ENCODE measurements at regions not wholly inside any gene's neighbourhood (a gene's known extent, or its start where the extent isn't known, plus 50 kb on each side); places are given as distances from the start of the nearest gene placed in this dataset.

- no peak for FAIRE-seq
Measured at GRCh38 chr13:83618966-83619365, 263.3 kb downstream of the SLITRK1 start.

GRCh38 chr13:83613524-83613923, 268.8 kb downstream of the SLITRK1 start:
- FAIRE-seq (no peak), DNase-seq (no peak)
- no peak overlapping the region for H3K4me3 ChIP-seq (ENCODE audit: low read depth in 1 of 3, low read length in 3 of 3)
- H3K9me3 ChIP-seq (ENCODE audit: control insufficient read depth in 2 of 2, insufficient read depth in 1 of 2, low read depth in 1 of 2, low read length in 1 of 2), result peaks cover 3 to 15% of the 10 kb centered on the region in 2 donors
- WGBS, 3 donors, result 90 to 96% (median 95%) methylated on average over 16 of the region's 16 CpGs
- H3K27me3 ChIP-seq (ENCODE audit: control insufficient read depth in 3 of 3, insufficient read depth in 3 of 3, low read length in 3 of 3), result no peaks in the 10 kb centered on the region
- H3K27ac ChIP-seq (ENCODE audit: low read depth in 1 of 3, low read length in 2 of 3), result no peak overlapping the region
- H3K36me3 ChIP-seq (ENCODE audit: control insufficient read depth in 3 of 3, insufficient read depth in 2 of 3, low read depth in 1 of 3, low read length in 3 of 3), result no peaks in the 10 kb centered on the region
- H3K4me1 ChIP-seq (ENCODE audit: control insufficient read depth in 3 of 3, insufficient read depth in 2 of 3, low read depth in 1 of 3, low read length in 2 of 3), result no peaks in the 10 kb centered on the region

More at GRCh38 chr13:83618966-83619365, 263.3 kb downstream of the SLITRK1 start:
- H3K27me3 ChIP-seq (ENCODE audit: control insufficient read depth in 3 of 3, insufficient read depth in 3 of 3, low read length in 3 of 3), result no peaks in the 10 kb centered on the region
- H3K27ac ChIP-seq (ENCODE audit: low read depth in 1 of 3, low read length in 2 of 3), result no peak overlapping the region
- H3K36me3 ChIP-seq (ENCODE audit: control insufficient read depth in 3 of 3, insufficient read depth in 2 of 3, low read depth in 1 of 3, low read length in 3 of 3), result no peaks in the 10 kb centered on the region
- peaks cover 2 to 10% of the 10 kb centered on the region in 2 donors for H3K9me3 ChIP-seq (ENCODE audit: control insufficient read depth in 2 of 2, insufficient read depth in 1 of 2, low read depth in 1 of 2, low read length in 1 of 2)
- no peaks in the 10 kb centered on the region for H3K4me1 ChIP-seq (ENCODE audit: control insufficient read depth in 3 of 3, insufficient read depth in 2 of 3, low read depth in 1 of 3, low read length in 2 of 3)
- H3K4me3 ChIP-seq (ENCODE audit: low read depth in 1 of 3, low read length in 3 of 3), result no peak overlapping the region
- no peak for DNase-seq

GRCh38 chr13:83601539-83601938, 280.7 kb downstream of the SLITRK1 start:
- Histone ChIP-seq H3K27me3 (ENCODE audit: control insufficient read depth in 3 of 3, insufficient read depth in 3 of 3, low read length in 3 of 3) (no peaks in the 10 kb centered on the region), H3K9me3 (ENCODE audit: control insufficient read depth in 2 of 2, insufficient read depth in 1 of 2, low read depth in 1 of 2, low read length in 1 of 2) (peaks cover 1 to 6% of the 10 kb centered on the region in 2 donors), H3K36me3 (ENCODE audit: control insufficient read depth in 3 of 3, insufficient read depth in 2 of 3, low read depth in 1 of 3, low read length in 3 of 3) (no peaks in the 10 kb centered on the region), H3K4me1 (ENCODE audit: control insufficient read depth in 3 of 3, insufficient read depth in 2 of 3, low read depth in 1 of 3, low read length in 2 of 3) (no peaks in the 10 kb centered on the region), H3K27ac (ENCODE audit: low read depth in 1 of 3, low read length in 2 of 3) (no peak overlapping the region), H3K4me3 (ENCODE audit: low read depth in 1 of 3, low read length in 3 of 3) (no peak overlapping the region)
- FAIRE-seq, result no peak
- DNase-seq, result no peak
- WGBS, 3 donors, result 26 to 65% (median 29%) methylated on average over 1 of the region's 1 CpG

GRCh38 chr13:83592095-83592494, 290.2 kb downstream of the SLITRK1 start:
- Histone ChIP-seq H3K4me3 (ENCODE audit: low read depth in 1 of 3, low read length in 3 of 3) (no peak overlapping the region), H3K27me3 (ENCODE audit: control insufficient read depth in 3 of 3, insufficient read depth in 3 of 3, low read length in 3 of 3) (no peaks in the 10 kb centered on the region), H3K4me1 (ENCODE audit: control insufficient read depth in 3 of 3, insufficient read depth in 2 of 3, low read depth in 1 of 3, low read length in 2 of 3) (no peaks in the 10 kb centered on the region), H3K9me3 (ENCODE audit: control insufficient read depth in 2 of 2, insufficient read depth in 1 of 2, low read depth in 1 of 2, low read length in 1 of 2) (peaks cover 0 to 2% of the 10 kb centered on the region in 2 donors), H3K27ac (ENCODE audit: low read depth in 1 of 3, low read length in 2 of 3) (no peak overlapping the region), H3K36me3 (ENCODE audit: control insufficient read depth in 3 of 3, insufficient read depth in 2 of 3, low read depth in 1 of 3, low read length in 3 of 3) (no peaks in the 10 kb centered on the region)
- FAIRE-seq (no peak), DNase-seq (no peak)

GRCh38 chr13:83589814-83590213, 292.5 kb downstream of the SLITRK1 start:
- DNase-seq (no peak), FAIRE-seq (no peak)
- H3K27me3 ChIP-seq (ENCODE audit: control insufficient read depth in 3 of 3, insufficient read depth in 3 of 3, low read length in 3 of 3), result no peaks in the 10 kb centered on the region
- peaks cover 0 to under 1% of the 10 kb centered on the region in 2 donors for H3K9me3 ChIP-seq (ENCODE audit: control insufficient read depth in 2 of 2, insufficient read depth in 1 of 2, low read depth in 1 of 2, low read length in 1 of 2)
- no peak overlapping the region for H3K27ac ChIP-seq (ENCODE audit: low read depth in 1 of 3, low read length in 2 of 3)
- no peaks in the 10 kb centered on the region for H3K36me3 ChIP-seq (ENCODE audit: control insufficient read depth in 3 of 3, insufficient read depth in 2 of 3, low read depth in 1 of 3, low read length in 3 of 3)
- no peak overlapping the region for H3K4me3 ChIP-seq (ENCODE audit: low read depth in 1 of 3, low read length in 3 of 3)
- WGBS, 3 donors, result 69 to 73% (median 72%) methylated on average over 1 of the region's 1 CpG
- H3K4me1 ChIP-seq (ENCODE audit: control insufficient read depth in 3 of 3, insufficient read depth in 2 of 3, low read depth in 1 of 3, low read length in 2 of 3), result no peaks in the 10 kb centered on the region

GRCh38 chr13:83577183-83577582, 305.1 kb downstream of the SLITRK1 start:
- H3K4me1 ChIP-seq (ENCODE audit: control insufficient read depth in 3 of 3, insufficient read depth in 2 of 3, low read depth in 1 of 3, low read length in 2 of 3), result no peaks in the 10 kb centered on the region
- H3K27me3 ChIP-seq (ENCODE audit: control insufficient read depth in 3 of 3, insufficient read depth in 3 of 3, low read length in 3 of 3), result no peaks in the 10 kb centered on the region
- no peak overlapping the region for H3K27ac ChIP-seq (ENCODE audit: low read depth in 1 of 3, low read length in 2 of 3)
- no peak for FAIRE-seq
- 89 to 90% (median 89%) methylated on average over 2 of the region's 2 CpGs for WGBS, 3 donors
- no peaks in the 10 kb centered on the region for H3K36me3 ChIP-seq (ENCODE audit: control insufficient read depth in 3 of 3, insufficient read depth in 2 of 3, low read depth in 1 of 3, low read length in 3 of 3)
- no peak for DNase-seq
- no peak overlapping the region for H3K4me3 ChIP-seq (ENCODE audit: low read depth in 1 of 3, low read length in 3 of 3)
- H3K9me3 ChIP-seq (ENCODE audit: control insufficient read depth in 2 of 2, insufficient read depth in 1 of 2, low read depth in 1 of 2, low read length in 1 of 2), result no peaks in the 10 kb centered on the region

- WGBS, 3 donors, result 56 to 83% (median 79%) methylated on average over 3 of the region's 3 CpGs
- no peak for DNase-seq
- H3K4me1 ChIP-seq (ENCODE audit: control insufficient read depth in 3 of 3, insufficient read depth in 2 of 3, low read depth in 1 of 3, low read length in 2 of 3), result no peaks in the 10 kb centered on the region
- H3K27ac ChIP-seq (ENCODE audit: low read depth in 1 of 3, low read length in 2 of 3), result no peak overlapping the region
- no peaks in the 10 kb centered on the region for H3K27me3 ChIP-seq (ENCODE audit: control insufficient read depth in 3 of 3, insufficient read depth in 3 of 3, low read length in 3 of 3)
- no peak overlapping the region for H3K4me3 ChIP-seq (ENCODE audit: low read depth in 1 of 3, low read length in 3 of 3)
- H3K9me3 ChIP-seq (ENCODE audit: control insufficient read depth in 2 of 2, insufficient read depth in 1 of 2, low read depth in 1 of 2, low read length in 1 of 2), result no peaks in the 10 kb centered on the region
- H3K36me3 ChIP-seq (ENCODE audit: control insufficient read depth in 3 of 3, insufficient read depth in 2 of 3, low read depth in 1 of 3, low read length in 3 of 3), result no peaks in the 10 kb centered on the region
- FAIRE-seq, result no peak
Measured at GRCh38 chr13:83568019-83568418, 314.3 kb downstream of the SLITRK1 start.

GRCh38 chr13:83563499-83563898, 318.8 kb downstream of the SLITRK1 start:
- 70 to 73% (median 71%) methylated on average over 5 of the region's 5 CpGs for WGBS, 3 donors
- no peak for FAIRE-seq
- Histone ChIP-seq H3K27ac (ENCODE audit: low read depth in 1 of 3, low read length in 2 of 3) (no peak overlapping the region), H3K4me1 (ENCODE audit: control insufficient read depth in 3 of 3, insufficient read depth in 2 of 3, low read depth in 1 of 3, low read length in 2 of 3) (no peaks in the 10 kb centered on the region), H3K4me3 (ENCODE audit: low read depth in 1 of 3, low read length in 3 of 3) (no peak overlapping the region), H3K9me3 (ENCODE audit: control insufficient read depth in 2 of 2, insufficient read depth in 1 of 2, low read depth in 1 of 2, low read length in 1 of 2) (no peaks in the 10 kb centered on the region), H3K36me3 (ENCODE audit: control insufficient read depth in 3 of 3, insufficient read depth in 2 of 3, low read depth in 1 of 3, low read length in 3 of 3) (no peaks in the 10 kb centered on the region), H3K27me3 (ENCODE audit: control insufficient read depth in 3 of 3, insufficient read depth in 3 of 3, low read length in 3 of 3) (no peaks in the 10 kb centered on the region)
- DNase-seq, result no peak

GRCh38 chr13:83557845-83558244, 324.4 kb downstream of the SLITRK1 start:
- WGBS, 3 donors, result 78 to 89% (median 85%) methylated on average over 2 of the region's 2 CpGs
- H3K4me1 ChIP-seq (ENCODE audit: control insufficient read depth in 3 of 3, insufficient read depth in 2 of 3, low read depth in 1 of 3, low read length in 2 of 3), result no peaks in the 10 kb centered on the region
- no peak overlapping the region for H3K4me3 ChIP-seq (ENCODE audit: low read depth in 1 of 3, low read length in 3 of 3)
- H3K27me3 ChIP-seq (ENCODE audit: control insufficient read depth in 3 of 3, insufficient read depth in 3 of 3, low read length in 3 of 3), result no peaks in the 10 kb centered on the region
- no peaks in the 10 kb centered on the region for H3K36me3 ChIP-seq (ENCODE audit: control insufficient read depth in 3 of 3, insufficient read depth in 2 of 3, low read depth in 1 of 3, low read length in 3 of 3)
- FAIRE-seq (no peak), DNase-seq (no peak)
- H3K27ac ChIP-seq (ENCODE audit: low read depth in 1 of 3, low read length in 2 of 3), result no peak overlapping the region
- no peaks in the 10 kb centered on the region for H3K9me3 ChIP-seq (ENCODE audit: control insufficient read depth in 2 of 2, insufficient read depth in 1 of 2, low read depth in 1 of 2, low read length in 1 of 2)

Data from small intestine (tissue), 7 donors.